DND-41 (cell line): ENCODE measurements at regions not wholly inside any gene's neighbourhood (a gene's known extent, or its start where the extent isn't known, plus 50 kb on each side); places are given as distances from the start of the nearest gene placed in this dataset.
"Not testable (repeated sequence)": the region's sequence is repeated elsewhere in the genome, so short reads cannot be mapped to it uniquely, and the experiment has no call there.

ENCODE experiments used
- ATAC-seq: fragments of 200-7000 bp; cut with Tn5 transposase; 3 replicates; pipeline ENCODE4 v1.9.1; 2021; ENCODE audit warnings: low read depth; ENCODE audit not compliant: insufficient read depth
- DNase-seq: peaks from one replicate; pipeline ENCODE4 v3.0.0-alpha.2; 2020
- H2AFZ ChIP-seq: 2 replicates; pipeline ENCODE4 v1.6.0; 2012; ENCODE audit warnings: low read depth, low read length
- H3K27ac ChIP-seq: 2 replicates; pipeline ENCODE4 v1.5.1; 2012; ENCODE audit warnings: low read length, inconsistent platforms
- H3K27me3 ChIP-seq: fragments of 200-600 bp; sonication (generic); 2 replicates; pipeline ENCODE4 v1.6.0; 2012; ENCODE audit warnings: low read length, mild to moderate bottlenecking, inconsistent platforms; ENCODE audit not compliant: insufficient read depth, poor library complexity
- H3K36me3 ChIP-seq: 2 replicates; pipeline ENCODE4 v1.5.1; 2012; ENCODE audit warnings: low read length, inconsistent platforms; ENCODE audit not compliant: insufficient read depth
- H3K4me1 ChIP-seq: 2 replicates; pipeline ENCODE4 v1.5.1; 2012; ENCODE audit warnings: mild to moderate bottlenecking, low read length; ENCODE audit not compliant: insufficient read depth
- H3K4me2 ChIP-seq: 2 replicates; pipeline ENCODE4 v1.6.0; 2012; ENCODE audit warnings: mild to moderate bottlenecking, moderate library complexity, low read length, inconsistent platforms; ENCODE audit not compliant: insufficient read depth
- H3K4me3 ChIP-seq, 2 experiments: fragments of 200-600 bp in 1 of 2; shearing (Covaris generic) in 1 of 2; 2 replicates each; pipeline ENCODE4 v1.5.1; 2012 to 2016; ENCODE audit warnings: inconsistent platforms in 2 of 2, low read length in 2 of 2, mild to moderate bottlenecking in 2 of 2, low read depth in 1 of 2, moderate library complexity in 1 of 2
- H3K79me2 ChIP-seq: 2 replicates; pipeline ENCODE4 v1.6.0; 2012; ENCODE audit warnings: low read length, inconsistent platforms; ENCODE audit not compliant: insufficient read depth
- H3K9ac ChIP-seq: 2 replicates; pipeline ENCODE4 v1.6.0; 2012; ENCODE audit warnings: low read depth, mild to moderate bottlenecking, inconsistent platforms, low read length, moderate library complexity
- H3K9me3 ChIP-seq: 2 replicates; pipeline ENCODE4 v1.5.1; 2012; ENCODE audit warnings: low read length, moderate library complexity, mild to moderate bottlenecking, inconsistent platforms; ENCODE audit not compliant: insufficient read depth, severe bottlenecking
- H4K20me1 ChIP-seq: 2 replicates; pipeline ENCODE4 v1.6.0; 2012; ENCODE audit warnings: low read length; ENCODE audit not compliant: insufficient read depth
- EZH2 ChIP-seq: IDR thresholded peaks from 3 replicates; pipeline ENCODE4 v1.6.1; 2012; ENCODE audit warnings: borderline replicate concordance, low read depth, mild to moderate bottlenecking, moderate library complexity, low read length, inconsistent platforms; ENCODE audit not compliant: severe bottlenecking
- TF ChIP-seq, protein P1 (sequence below): IDR thresholded peaks from 2 replicates; pipeline ENCODE4 v1.5.1; 2012; ENCODE audit warnings: borderline replicate concordance, low read length, moderate library complexity, mild to moderate bottlenecking; ENCODE audit not compliant: poor library complexity, severe bottlenecking; ENCODE audit errors: extremely low read depth

DNA sequence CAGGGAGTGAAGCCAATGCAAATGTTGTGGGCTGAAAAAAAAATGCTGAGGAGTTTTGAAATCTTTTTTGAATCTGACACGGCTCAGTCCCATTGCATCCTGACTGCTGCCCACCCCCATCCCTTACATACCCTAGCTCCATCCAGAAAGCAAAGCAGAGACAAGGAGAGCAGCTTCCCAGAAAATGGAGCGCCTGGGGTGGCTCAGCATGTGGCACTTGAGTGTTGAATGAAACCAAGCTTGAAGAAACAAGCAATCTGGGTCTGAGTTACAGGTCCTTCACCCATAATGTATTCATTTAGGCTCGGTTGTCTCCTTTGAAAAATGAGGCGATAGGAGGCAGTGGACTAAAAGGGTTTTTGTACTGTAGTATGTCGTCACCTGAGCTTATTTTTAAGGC, 244.2 kb upstream of the ACVR2A start:
- DNase-seq, result no peak
- Histone ChIP-seq H2AFZ (no peak overlapping the region), H3K79me2 (no peaks in the 10 kb centered on the region), H3K27me3 (no peaks in the 10 kb centered on the region), H3K4me3 (no peak overlapping the region), H3K9me3 (no peaks in the 10 kb centered on the region), H3K4me2 (no peak overlapping the region), H3K4me1 (no peaks in the 10 kb centered on the region), H3K36me3 (no peaks in the 10 kb centered on the region), H3K27ac (no peak overlapping the region), H4K20me1 (no peaks in the 10 kb centered on the region), H3K9ac (no peak overlapping the region)
- TF ChIP-seq EZH2, result no peak
- TF ChIP-seq, protein P1, sequence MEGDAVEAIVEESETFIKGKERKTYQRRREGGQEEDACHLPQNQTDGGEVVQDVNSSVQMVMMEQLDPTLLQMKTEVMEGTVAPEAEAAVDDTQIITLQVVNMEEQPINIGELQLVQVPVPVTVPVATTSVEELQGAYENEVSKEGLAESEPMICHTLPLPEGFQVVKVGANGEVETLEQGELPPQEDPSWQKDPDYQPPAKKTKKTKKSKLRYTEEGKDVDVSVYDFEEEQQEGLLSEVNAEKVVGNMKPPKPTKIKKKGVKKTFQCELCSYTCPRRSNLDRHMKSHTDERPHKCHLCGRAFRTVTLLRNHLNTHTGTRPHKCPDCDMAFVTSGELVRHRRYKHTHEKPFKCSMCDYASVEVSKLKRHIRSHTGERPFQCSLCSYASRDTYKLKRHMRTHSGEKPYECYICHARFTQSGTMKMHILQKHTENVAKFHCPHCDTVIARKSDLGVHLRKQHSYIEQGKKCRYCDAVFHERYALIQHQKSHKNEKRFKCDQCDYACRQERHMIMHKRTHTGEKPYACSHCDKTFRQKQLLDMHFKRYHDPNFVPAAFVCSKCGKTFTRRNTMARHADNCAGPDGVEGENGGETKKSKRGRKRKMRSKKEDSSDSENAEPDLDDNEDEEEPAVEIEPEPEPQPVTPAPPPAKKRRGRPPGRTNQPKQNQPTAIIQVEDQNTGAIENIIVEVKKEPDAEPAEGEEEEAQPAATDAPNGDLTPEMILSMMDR, result no peak
- no peak for ATAC-seq

DNA sequence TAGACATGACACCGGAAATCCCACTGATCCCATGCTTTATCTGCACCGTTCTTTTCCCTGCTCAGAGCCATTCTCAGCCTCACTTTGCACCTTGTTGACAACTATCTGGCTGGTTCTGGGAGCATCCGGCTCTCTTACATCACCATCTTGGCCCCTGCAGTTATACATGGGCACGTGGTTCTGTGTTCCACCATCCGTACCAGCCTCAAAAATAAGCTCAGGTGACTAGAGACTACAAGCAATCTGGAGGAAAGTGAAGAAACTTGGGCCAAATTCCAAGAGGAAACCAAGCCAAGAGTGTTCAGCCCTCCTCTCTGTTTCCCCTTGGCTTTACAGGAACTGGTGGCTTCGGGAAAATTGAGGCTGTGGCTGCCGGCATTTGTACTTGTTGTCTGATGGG, 244.6 kb upstream of the ACVR2A start:
- H3K27me3 ChIP-seq, result no peaks in the 10 kb centered on the region
- H3K9ac ChIP-seq, result no peak overlapping the region
- no peaks in the 10 kb centered on the region for H3K9me3 ChIP-seq
- no peak overlapping the region for H2AFZ ChIP-seq
- no peaks in the 10 kb centered on the region for H3K79me2 ChIP-seq
- no peaks in the 10 kb centered on the region for H3K4me1 ChIP-seq
- TF ChIP-seq EZH2, result no peak
- TF ChIP-seq, protein P1, result no peak
- no peaks in the 10 kb centered on the region for H4K20me1 ChIP-seq
- no peak overlapping the region for H3K4me3 ChIP-seq
- no peak for ATAC-seq
- no peak overlapping the region for H3K4me2 ChIP-seq
- no peak overlapping the region for H3K27ac ChIP-seq
- H3K36me3 ChIP-seq, result no peaks in the 10 kb centered on the region
- no peak for DNase-seq

DNA sequence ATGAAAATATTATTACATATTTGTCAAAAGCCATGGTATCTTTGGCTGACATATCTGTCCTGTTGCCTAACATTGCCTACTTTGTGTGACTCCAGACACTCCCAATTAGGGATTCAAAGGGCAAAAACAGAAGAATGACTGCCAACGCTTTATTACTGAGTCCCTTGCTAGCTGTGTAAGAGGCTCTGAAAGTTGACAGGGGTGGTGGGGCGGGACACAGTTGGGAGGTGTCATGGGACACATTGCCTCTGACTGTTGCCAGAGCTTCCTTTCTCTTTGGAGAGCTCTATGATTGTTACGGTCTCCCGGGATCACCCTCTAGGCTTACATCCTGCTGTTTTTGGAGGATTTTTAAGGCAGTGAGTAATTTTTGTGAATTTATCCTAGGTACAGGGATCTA, 249.6 kb upstream of the ACVR2A start:
- H3K9me3 ChIP-seq, result peaks cover 5% of the 10 kb centered on the region
- no peak overlapping the region for H3K27ac ChIP-seq
- no peak overlapping the region for H2AFZ ChIP-seq
- TF ChIP-seq, protein P1, result no peak
- no peak for TF ChIP-seq EZH2
- no peak overlapping the region for H3K9ac ChIP-seq
- no peaks in the 10 kb centered on the region for H3K79me2 ChIP-seq
- H3K4me1 ChIP-seq, result no peaks in the 10 kb centered on the region
- no peaks in the 10 kb centered on the region for H4K20me1 ChIP-seq
- H3K27me3 ChIP-seq, result no peaks in the 10 kb centered on the region
- ATAC-seq (no peak), DNase-seq (no peak)
- H3K4me2 ChIP-seq, result no peak overlapping the region
- no peak overlapping the region for H3K4me3 ChIP-seq
- no peaks in the 10 kb centered on the region for H3K36me3 ChIP-seq

DNA sequence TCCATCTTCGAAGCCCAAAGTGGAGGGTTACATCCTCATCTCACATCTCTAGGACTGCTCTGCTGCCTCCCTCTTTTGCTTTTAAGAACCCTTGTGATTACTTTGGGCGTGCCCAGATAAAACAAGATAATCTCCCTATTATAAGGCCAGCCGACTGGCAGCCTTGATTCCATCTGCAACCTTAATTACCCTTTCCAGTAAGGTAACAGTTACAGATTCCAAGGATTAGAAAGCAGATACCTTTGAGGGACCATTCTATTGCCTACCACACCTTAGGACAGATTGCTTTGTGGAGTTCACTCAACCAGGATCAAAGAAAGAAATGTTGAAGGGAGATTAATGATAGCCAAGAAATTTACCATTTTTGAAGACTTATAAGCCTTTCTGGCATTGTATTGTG, 250.8 kb upstream of the ACVR2A start:
- no peak overlapping the region for H3K4me3 ChIP-seq
- no peaks in the 10 kb centered on the region for H3K27me3 ChIP-seq
- no peak overlapping the region for H3K4me2 ChIP-seq
- no peaks in the 10 kb centered on the region for H3K4me1 ChIP-seq
- TF ChIP-seq EZH2, result no peak
- H3K79me2 ChIP-seq, result no peaks in the 10 kb centered on the region
- H3K9me3 ChIP-seq, result peaks cover 5% of the 10 kb centered on the region
- no peak overlapping the region for H3K9ac ChIP-seq
- ATAC-seq (no peak), DNase-seq (no peak)
- H3K36me3 ChIP-seq, result no peaks in the 10 kb centered on the region
- no peak overlapping the region for H3K27ac ChIP-seq
- H4K20me1 ChIP-seq, result no peaks in the 10 kb centered on the region
- no peak overlapping the region for H2AFZ ChIP-seq

DNA sequence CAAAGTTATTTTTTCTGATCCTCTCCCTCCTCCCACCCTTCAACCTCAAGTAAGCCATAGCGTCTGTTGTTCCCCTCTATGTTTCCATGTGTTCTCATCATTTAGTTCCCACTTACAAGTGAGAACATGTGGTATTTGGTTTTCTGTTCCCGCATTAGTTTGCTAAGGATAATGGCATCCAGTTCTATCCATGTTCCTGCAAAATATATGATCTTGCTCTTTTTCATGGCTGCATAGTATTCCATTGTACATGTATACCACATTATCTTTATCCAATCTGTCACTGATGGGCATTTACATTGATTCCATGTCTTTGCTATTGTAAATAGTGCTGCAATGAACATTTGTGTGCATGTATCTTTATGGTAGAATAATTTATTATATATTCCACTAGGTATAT, 252.0 kb upstream of the ACVR2A start:
- not testable (repeated sequence) for H3K4me2 ChIP-seq, H3K4me1 ChIP-seq, H3K27ac ChIP-seq, ATAC-seq, H3K27me3 ChIP-seq, H3K9ac ChIP-seq, H3K9me3 ChIP-seq, DNase-seq, H4K20me1 ChIP-seq, H2AFZ ChIP-seq, H3K79me2 ChIP-seq, H3K36me3 ChIP-seq, H3K4me3 ChIP-seq
